HEK293 (cell line): ENCODE measurements at regions not wholly inside any gene's neighbourhood (a gene's known extent, or its start where the extent isn't known, plus 50 kb on each side); places are given as distances from the start of the nearest gene placed in this dataset.
A peak's percentile ranks its signal among the peaks of the same experiment; 100 is the strongest.

Experiments
- CTCF ChIA-PET: fragments of 350-600 bp; formaldehyde crosslinking; extraction: SDS; loops from one replicate; lab custom pipeline; 2021; ENCODE audit warnings: antibody characterized with exemption; lab: Yijun Ruan, JAX
- POLR2A ChIA-PET: fragments of 300-600 bp; formaldehyde crosslinking; extraction: SDS; loops from one replicate; lab custom pipeline; 2020; ENCODE audit warnings: antibody characterized with exemption, inconsistent platforms; lab: Yijun Ruan, JAX
- H3K27ac ChIP-seq: fragments of 200-500 bp; sonication (Bioruptor generic); 2 replicates; pipeline ENCODE4 v1.5.1; 2014; ENCODE audit warnings: low read depth, low read length, control low read depth, inconsistent platforms; ENCODE audit errors: extremely low read depth
- H3K36me3 ChIP-seq, 2 experiments: fragments of 200-500 bp in 1 of 2; sonication (Bioruptor generic) in 1 of 2; 1 replicate in 1 of 2; 2 replicates in 1 of 2; pipeline ENCODE4 v1.5.1; 2014 to 2017; ENCODE audit warnings: inconsistent platforms in 2 of 2, low read length in 2 of 2; ENCODE audit not compliant: control insufficient read depth in 2 of 2, insufficient read depth in 1 of 2
- H3K4me1 ChIP-seq: fragments of 200-500 bp; sonication (Bioruptor generic); 2 replicates; pipeline ENCODE4 v1.5.1; 2014; ENCODE audit warnings: mild to moderate bottlenecking, low read length, inconsistent platforms; ENCODE audit not compliant: control insufficient read depth, insufficient read depth
- H3K4me3 ChIP-seq: 2 replicates; pipeline ENCODE4 v1.5.1; 2011; ENCODE audit warnings: low read depth, mild to moderate bottlenecking, control low read depth, low read length, moderate library complexity
- H3K9me3 ChIP-seq: fragments of 200-500 bp; sonication (Bioruptor generic); 2 replicates; pipeline ENCODE4 v1.5.1; 2014; ENCODE audit warnings: low read depth, low read length, inconsistent platforms; ENCODE audit not compliant: control insufficient read depth, insufficient read depth
- ATF2 ChIP-seq: fragments of 450-650 bp; formaldehyde crosslinking; IDR thresholded peaks from 2 replicates; pipeline ENCODE4 v1.5.1; 2016; ENCODE audit warnings: missing biosample characterization, missing genetic modification characterization, low read depth
- ELK4 ChIP-seq: IDR thresholded peaks from 2 replicates; pipeline ENCODE4 v1.6.1; 2011; ENCODE audit warnings: mild to moderate bottlenecking, low read depth, low read length, borderline replicate concordance
- FEZF1 ChIP-seq: fragments of 450-650 bp; formaldehyde crosslinking; IDR thresholded peaks from 2 replicates; pipeline ENCODE4 v1.5.1; 2016; ENCODE audit warnings: missing biosample characterization, missing genetic modification characterization
- GLIS1 ChIP-seq: fragments of 450-650 bp; formaldehyde crosslinking; IDR thresholded peaks from 2 replicates; pipeline ENCODE4 v1.5.1; 2016; ENCODE audit warnings: missing biosample characterization, missing genetic modification characterization
- KLF1 ChIP-seq: fragments of 450-650 bp; formaldehyde crosslinking; IDR thresholded peaks from 2 replicates; pipeline ENCODE4 v1.5.1; 2016; ENCODE audit warnings: missing biosample characterization, missing genetic modification characterization
- PBX3 ChIP-seq: sonication (generic); formaldehyde crosslinking; IDR thresholded peaks from 2 replicates; pipeline ENCODE4 v1.8.1; 2022; ENCODE audit warnings: mild to moderate bottlenecking, moderate library complexity, missing genetic modification reagents
- ZFP69B ChIP-seq: fragments of 450-650 bp; formaldehyde crosslinking; IDR thresholded peaks from 2 replicates; pipeline ENCODE4 v1.5.1; 2016; ENCODE audit warnings: missing biosample characterization, missing genetic modification characterization
- ZNF10 ChIP-seq: fragments of 450-650 bp; formaldehyde crosslinking; IDR thresholded peaks from 2 replicates; pipeline ENCODE4 v1.5.1; 2017; ENCODE audit warnings: missing biosample characterization, missing genetic modification characterization
- ZNF148 ChIP-seq: fragments of 450-650 bp; formaldehyde crosslinking; IDR thresholded peaks from 2 replicates; pipeline ENCODE4 v1.5.0; 2017; ENCODE audit warnings: missing biosample characterization, missing genetic modification characterization, borderline replicate concordance
- ZNF174 ChIP-seq: fragments of 450-650 bp; formaldehyde crosslinking; IDR thresholded peaks from 2 replicates; pipeline ENCODE4 v1.5.0; 2017; ENCODE audit warnings: missing biosample characterization, mild to moderate bottlenecking, missing genetic modification characterization
- ZNF394 ChIP-seq: fragments of 450-650 bp; formaldehyde crosslinking; IDR thresholded peaks from 2 replicates; pipeline ENCODE4 v1.5.1; 2016; ENCODE audit warnings: missing biosample characterization, missing genetic modification characterization, mild to moderate bottlenecking, moderate library complexity, borderline replicate concordance
- ZNF488 ChIP-seq: fragments of 450-650 bp; formaldehyde crosslinking; IDR thresholded peaks from 2 replicates; pipeline ENCODE4 v1.5.1; 2016; ENCODE audit warnings: missing biosample characterization, missing genetic modification characterization
- ZNF558 ChIP-seq: fragments of 450-650 bp; formaldehyde crosslinking; IDR thresholded peaks from 2 replicates; pipeline ENCODE4 v1.5.1; 2016; ENCODE audit warnings: missing biosample characterization, missing genetic modification characterization
- ZSCAN16 ChIP-seq: fragments of 450-650 bp; formaldehyde crosslinking; IDR thresholded peaks from 2 replicates; pipeline ENCODE4 v1.5.1; 2016; ENCODE audit warnings: missing biosample characterization, missing genetic modification characterization
- ZSCAN4 ChIP-seq: fragments of 450-650 bp; formaldehyde crosslinking; IDR thresholded peaks from 2 replicates; pipeline ENCODE4 v1.5.1; 2017; ENCODE audit warnings: missing biosample characterization, missing genetic modification characterization

- TF ChIP-seq ATF2 (no peak), ZNF394 (tag by site-specific recombination) (no peak), ZNF10 (no peak), KLF1 (tag by site-specific recombination) (no peak), ZSCAN16 (tag by site-specific recombination) (no peak), ZNF488 (no peak), ZNF558 (no peak)
Measured at GRCh38 chrX:73767017-73767416, 85.5 kb downstream of the XIST start (continued).

- no peak overlapping the region for H3K4me3 ChIP-seq
- H3K36me3 ChIP-seq, result no peaks in the 10 kb centered on the region
- ChIA-PET POLR2A (no interaction called here), CTCF (interaction anchor here (1.0 kb wide), 1 partner anchor 15 kb away, joined by 4 read pairs; no protein-coding TSS in a partner anchor)
- H3K4me1 ChIP-seq, result peaks cover 3% of the 10 kb centered on the region
- no peaks in the 10 kb centered on the region; the same call in 1 of the 2 replicates for H3K9me3 ChIP-seq
- H3K27ac ChIP-seq, result no peak overlapping the region
- no peak for TF ChIP-seq ELK4
Measured at GRCh38 chrX:73766431-73766795, 86.1 kb downstream of the XIST start.

- no peaks in the 10 kb centered on the region; the same call in 1 of the 2 replicates for H3K9me3 ChIP-seq
- peaks cover 3% of the 10 kb centered on the region for H3K4me1 ChIP-seq
- H3K27ac ChIP-seq, result no peak overlapping the region
- H3K36me3 ChIP-seq, result no peaks in the 10 kb centered on the region
- POLR2A ChIA-PET, result no interaction called here
- CTCF ChIA-PET, result interaction anchor here (1.0 kb wide), 1 partner anchor 15 kb away, joined by 4 read pairs; no protein-coding TSS in a partner anchor
- TF ChIP-seq ZNF174 (tag by site-specific recombination), result no peak
- no peak for TF ChIP-seq ZFP69B (tag by site-specific recombination)
- TF ChIP-seq PBX3 (CRISPR knock-in tag), result no peak
- no peak for TF ChIP-seq ZSCAN4 (tag by site-specific recombination)
- TF ChIP-seq FEZF1 (tag by site-specific recombination), result 0 out of 2 replicates have a peak, but pooled peaks have one; percentile 19
- TF ChIP-seq ZNF148 (tag by site-specific recombination), result no peak
- TF ChIP-seq GLIS1 (tag by site-specific recombination), result peak; percentile 48; the same call in 1 of the 2 replicates
- H3K4me3 ChIP-seq, result no peak overlapping the region
Measured at GRCh38 chrX:73765776-73766430, 86.6 kb downstream of the XIST start.
